ENCODE measurements at regions not wholly inside any gene's neighbourhood (a gene's known extent, or its start where the extent isn't known, plus 50 kb on each side); places are given as distances from the start of the nearest gene placed in this dataset.

GRCh38 chr15:39184701-39185390 lies 396.0 kb upstream of the THBS1 start:
- no peak overlapping the region for H2AFZ ChIP-seq (ENCODE audit: insufficient read depth, low read depth, low read length, poor library complexity, severe bottlenecking)
- H4K20me1 ChIP-seq (ENCODE audit: insufficient read depth, low read length): no peaks in the 10 kb centered on the region
- peaks cover 0 to 2% (median 0%) of the 10 kb centered on the region in 7 donors for H3K9me3 Mint-ChIP-seq
- TF ChIP-seq CTCF (IDR thresholded peaks at IDR 0.05): no peak
- DNase-seq: no peak
- peaks cover 1 to 4% of the 10 kb centered on the region in 2 donors for H3K27me3 ChIP-seq (ENCODE audit: control insufficient read depth in 2 of 2, insufficient read depth in 2 of 2, low read length in 2 of 2)
- H3K36me3 Mint-ChIP-seq: no peaks in the 10 kb centered on the region
- H3K79me2 ChIP-seq (ENCODE audit: insufficient read depth, low read length): no peaks in the 10 kb centered on the region
- no peak overlapping the region for H3K4me2 ChIP-seq (replicated peaks; ENCODE audit: extremely low read depth, low read length, poor library complexity, severe bottlenecking)
- no peak overlapping the region for H3K4me3 Mint-ChIP-seq
- no peaks in the 10 kb centered on the region for H3K9me3 ChIP-seq (replicated peaks in 1 of 2; ENCODE audit: control insufficient read depth in 1 of 2, insufficient read depth in 1 of 2, low read length in 2 of 2)
- peaks cover 9% of the 10 kb centered on the region for H3K4me1 Mint-ChIP-seq
- H3K4me1 ChIP-seq (ENCODE audit: control insufficient read depth in 1 of 2, insufficient read depth in 2 of 2, low read length in 2 of 2): peaks cover 5 to 11% of the 10 kb centered on the region in 2 donors
- intact Hi-C loops (cut with micrococcal nuclease): no loop called here
- no peaks in the 10 kb centered on the region for H3K36me3 ChIP-seq (replicated peaks in 1 of 2; ENCODE audit: control insufficient read depth in 1 of 2, insufficient read depth in 2 of 2, low read length in 2 of 2)
- peaks cover 8 to 15% (median 12%) of the 10 kb centered on the region in 3 donors for H3K27me3 Mint-ChIP-seq (ENCODE audit: low read depth in 3 of 3)
- H3K27ac Mint-ChIP-seq: no peak overlapping the region
- H3K9ac ChIP-seq (ENCODE audit: insufficient read depth, low read length, poor library complexity, severe bottlenecking): no peak overlapping the region
- H3K27ac ChIP-seq (ENCODE audit: low read depth in 1 of 2, low read length in 2 of 2): no peak overlapping the region
- WGBS (ENCODE audit: insufficient coverage): 97% methylated on average over 3 of the region's 4 CpGs
- no peak overlapping the region for H3K4me3 ChIP-seq (replicated peaks in 1 of 3; ENCODE audit: low read depth in 2 of 3, low read length in 3 of 3)

GRCh38 chr15:39188314-39188713 lies 392.6 kb upstream of the THBS1 start:
- peaks cover 0 to 2% (median 0%) of the 10 kb centered on the region in 7 donors for H3K9me3 Mint-ChIP-seq
- Histone ChIP-seq H3K9ac (ENCODE audit: insufficient read depth, low read length, poor library complexity, severe bottlenecking) (no peak overlapping the region), H3K9me3 (replicated peaks in 1 of 2; ENCODE audit: control insufficient read depth in 1 of 2, insufficient read depth in 1 of 2, low read length in 2 of 2) (no peaks in the 10 kb centered on the region), H3K27ac (ENCODE audit: low read depth in 1 of 2, low read length in 2 of 2) (no peak overlapping the region), H3K4me3 (replicated peaks in 1 of 3; ENCODE audit: low read depth in 2 of 3, low read length in 3 of 3) (no peak overlapping the region), H3K4me1 (ENCODE audit: control insufficient read depth in 1 of 2, insufficient read depth in 2 of 2, low read length in 2 of 2) (peaks cover 5 to 6% of the 10 kb centered on the region in 2 donors), H3K79me2 (ENCODE audit: insufficient read depth, low read length) (no peaks in the 10 kb centered on the region), H2AFZ (ENCODE audit: insufficient read depth, low read depth, low read length, poor library complexity, severe bottlenecking) (no peak overlapping the region), H4K20me1 (ENCODE audit: insufficient read depth, low read length) (no peaks in the 10 kb centered on the region), H3K27me3 (ENCODE audit: control insufficient read depth in 2 of 2, insufficient read depth in 2 of 2, low read length in 2 of 2) (no peaks in the 10 kb centered on the region), H3K4me2 (replicated peaks; ENCODE audit: extremely low read depth, low read length, poor library complexity, severe bottlenecking) (no peak overlapping the region), H3K36me3 (replicated peaks in 1 of 2; ENCODE audit: control insufficient read depth in 1 of 2, insufficient read depth in 2 of 2, low read length in 2 of 2) (no peaks in the 10 kb centered on the region)
- H3K27ac Mint-ChIP-seq: no peak overlapping the region
- intact Hi-C loops (cut with micrococcal nuclease): no loop called here
- peaks cover 2 to 14% (median 10%) of the 10 kb centered on the region in 3 donors for H3K27me3 Mint-ChIP-seq (ENCODE audit: low read depth in 3 of 3)
- no peak for TF ChIP-seq CTCF (IDR thresholded peaks at IDR 0.05)
- DNase-seq: no peak
- no peaks in the 10 kb centered on the region for H3K36me3 Mint-ChIP-seq
- peak overlapping the region in 1 of 2 donors; percentile 21 for H3K4me3 Mint-ChIP-seq
- WGBS (ENCODE audit: insufficient coverage): no CpG with 5 or more reads among the region's 1 CpG
- peaks cover 5% of the 10 kb centered on the region for H3K4me1 Mint-ChIP-seq
